ENCODE measurements at regions not wholly inside any gene's neighbourhood (a gene's known extent, or its start where the extent isn't known, plus 50 kb on each side); places are given as distances from the start of the nearest gene placed in this dataset.

GRCh38 chr4:89416960-89417359 lies 109.4 kb upstream of the GPRIN3 start:
- no peak for DNase-seq

- DNase-seq = no peak
Measured at GRCh38 chr4:89413518-89413917, 105.9 kb upstream of the GPRIN3 start.

- DNase-seq = no peak
Measured at GRCh38 chr4:89411539-89412309, 104.1 kb upstream of the GPRIN3 start.

- DNase-seq = no peak
Measured at GRCh38 chr4:89410687-89411086, 103.1 kb upstream of the GPRIN3 start.

DNA sequence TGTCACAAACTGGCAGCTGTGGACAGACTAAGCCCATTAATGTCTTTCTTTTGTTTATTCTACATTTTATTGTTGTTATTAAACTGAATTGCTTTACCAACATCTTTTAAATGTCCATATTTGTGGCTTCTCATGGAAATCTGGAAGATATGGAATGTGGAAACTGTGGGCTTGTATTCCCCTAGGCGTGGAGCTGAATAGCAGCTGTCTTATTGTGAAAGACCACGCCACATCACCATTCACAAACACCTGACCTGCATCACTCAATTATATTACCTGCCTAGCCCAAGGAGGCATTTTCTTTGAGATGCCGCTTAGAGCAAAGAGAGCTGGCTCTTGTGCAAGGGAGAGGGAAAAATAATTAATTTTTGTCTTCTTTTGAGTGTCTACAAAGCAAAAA lies 96.9 kb upstream of the GPRIN3 start:
- DNase-seq = no peak

DNA sequence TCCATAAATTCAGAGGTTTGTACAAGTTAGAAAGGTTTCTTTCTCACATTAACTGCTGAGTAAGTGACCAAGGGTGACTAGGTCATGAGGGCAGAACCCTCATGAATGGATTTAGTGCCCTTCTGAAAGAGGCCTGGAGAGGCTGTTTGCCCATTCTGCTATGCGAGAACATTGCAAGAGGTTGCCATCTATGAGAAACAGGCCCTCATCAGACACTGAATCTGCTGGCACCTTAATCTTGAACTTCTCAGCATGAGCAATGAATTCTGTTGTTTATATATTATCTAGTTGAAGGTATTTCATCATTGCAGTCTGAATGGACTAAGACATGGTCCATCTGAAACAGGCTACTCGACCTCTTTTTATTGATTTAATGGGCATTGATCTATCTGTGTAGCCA lies 96.2 kb upstream of the GPRIN3 start:
- no peak for DNase-seq

DNA sequence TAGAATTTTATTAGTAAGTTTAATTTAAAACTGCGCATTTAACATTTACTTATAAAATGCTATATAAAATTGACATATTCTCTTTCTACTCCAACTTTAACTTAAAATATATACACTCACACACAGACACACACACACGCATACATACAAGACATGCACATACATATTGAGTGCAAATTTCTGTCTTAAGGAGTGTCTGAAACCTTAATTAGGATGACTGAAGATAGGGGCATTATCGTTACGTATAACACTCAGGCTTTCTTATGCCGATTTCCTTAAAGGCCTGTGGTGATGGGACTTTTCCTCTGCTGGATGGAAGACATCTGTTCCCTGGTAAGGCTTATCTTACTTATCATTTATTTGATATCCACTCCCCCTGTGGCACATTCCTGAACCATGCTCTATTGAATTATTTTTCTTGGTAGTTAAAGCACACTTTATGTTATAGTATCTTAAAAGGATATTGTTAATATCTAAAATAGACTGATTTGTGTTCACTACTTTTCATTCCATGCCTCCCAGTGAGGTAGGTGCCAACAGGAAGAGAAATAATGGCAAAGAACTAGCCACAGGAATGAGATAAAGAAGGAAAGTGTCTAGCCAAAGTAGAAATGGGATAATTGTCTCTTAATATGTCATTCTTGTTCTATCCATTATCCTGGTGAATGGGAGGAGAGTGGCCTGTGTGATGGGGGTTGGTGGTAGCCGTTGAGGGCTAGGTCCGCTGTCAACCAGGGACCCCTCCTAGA lies 92.9 kb upstream of the GPRIN3 start:
- DNase-seq = no peak

- no peak for DNase-seq
Measured at GRCh38 chr4:89398644-89399043, 91.0 kb upstream of the GPRIN3 start.

DNA sequence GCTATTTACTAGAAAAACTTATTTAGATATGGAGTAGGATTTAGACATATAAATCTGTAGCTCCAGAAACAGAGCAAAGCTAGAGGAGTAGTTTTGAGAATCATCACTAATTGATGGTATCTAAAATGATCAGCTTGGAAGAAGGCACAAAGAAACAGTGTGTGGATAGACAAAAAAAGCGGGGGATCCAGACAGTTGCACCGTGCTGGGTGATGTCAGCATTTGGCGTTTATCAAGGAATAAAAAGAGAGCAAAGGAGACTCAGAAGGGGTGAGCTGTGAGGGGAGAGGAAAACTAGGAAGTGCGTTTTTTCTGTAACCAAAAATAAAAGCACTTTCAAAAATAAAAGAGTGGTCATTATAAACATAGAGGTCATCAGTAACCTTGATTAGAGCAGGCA lies 90.5 kb upstream of the GPRIN3 start:
- DNase-seq = no peak

DNA sequence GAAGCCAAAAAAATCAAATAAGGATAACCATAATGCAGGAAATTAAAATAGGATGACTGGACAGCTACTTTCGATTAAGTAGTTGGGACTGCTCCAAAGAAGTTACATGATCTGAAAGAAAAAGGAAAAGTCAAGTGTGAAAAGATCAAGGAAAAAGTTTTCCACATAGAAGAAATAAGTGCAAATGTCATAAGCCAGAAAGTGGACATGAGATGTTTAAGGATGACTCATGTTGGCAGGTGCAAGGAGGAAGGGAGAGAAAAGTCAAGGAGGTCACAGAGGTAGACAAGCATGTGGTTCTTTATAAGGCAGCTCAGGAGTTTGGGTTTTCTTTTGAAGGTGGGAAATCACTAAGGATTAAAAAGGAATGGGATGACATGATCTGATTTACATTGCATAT lies 89.8 kb upstream of the GPRIN3 start:
- DNase-seq = no peak

DNA sequence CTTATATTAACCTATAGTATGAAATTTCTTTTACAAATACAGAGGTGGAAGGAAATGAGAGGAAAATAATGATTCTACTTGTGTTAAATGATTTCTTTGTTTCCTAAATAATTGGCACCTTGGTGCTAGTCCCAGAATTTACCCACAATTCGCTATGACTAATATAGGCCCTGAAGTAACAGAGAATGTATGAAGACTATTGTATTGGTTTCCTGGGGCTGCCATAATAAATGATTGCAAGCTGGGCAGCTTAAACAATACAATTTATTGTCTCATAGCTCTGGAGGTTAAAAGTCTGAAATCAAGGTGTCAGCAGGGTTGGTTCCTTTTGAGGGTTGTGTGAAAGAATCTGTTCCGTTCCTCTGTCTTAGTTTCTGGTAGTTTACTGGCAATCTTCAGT lies 74.8 kb upstream of the GPRIN3 start:
- DNase-seq = no peak

DNA sequence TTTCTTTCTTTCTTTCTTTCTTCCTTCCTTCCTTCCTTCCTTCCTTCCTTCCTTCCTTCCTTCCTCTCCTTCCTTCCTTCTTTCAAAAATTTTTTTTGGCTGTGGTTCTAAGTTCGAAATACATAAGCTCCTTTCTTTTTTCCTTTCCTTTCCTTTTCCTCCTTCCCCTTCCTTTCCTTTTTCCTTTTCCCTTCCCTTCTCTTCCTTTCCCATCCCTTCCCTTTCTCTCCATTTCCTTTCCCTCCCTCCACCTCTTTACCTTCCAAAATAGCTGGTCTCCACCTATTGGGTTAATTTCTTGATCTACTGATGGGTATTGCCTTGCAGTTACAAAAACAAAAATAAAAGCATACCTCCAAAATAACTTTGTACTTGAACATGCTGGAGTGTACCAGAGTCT lies 73.4 kb upstream of the GPRIN3 start:
- no peak for DNase-seq

- DNase-seq = no peak
Measured at GRCh38 chr4:89379511-89380044, 72.0 kb upstream of the GPRIN3 start.

DNA sequence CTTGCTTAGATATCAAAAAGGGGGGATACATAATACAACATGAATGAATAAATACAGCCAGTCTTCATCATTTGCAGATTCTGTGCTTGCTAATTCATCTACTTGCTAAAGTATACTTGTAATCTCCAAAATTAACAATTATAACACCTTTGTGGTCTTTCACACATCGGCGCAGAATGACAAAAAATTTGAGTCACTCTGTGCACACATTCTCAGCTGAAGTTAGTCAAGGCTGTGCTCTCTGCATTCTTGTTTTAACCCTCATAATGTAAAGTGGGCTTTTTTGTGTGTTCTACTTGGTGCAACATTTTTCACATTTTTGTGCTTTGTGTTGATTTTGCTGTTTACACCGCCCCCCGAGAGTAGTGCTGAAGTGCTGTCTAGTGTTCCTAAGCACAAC lies 65.8 kb upstream of the GPRIN3 start:
- DNase-seq = no peak

DNA sequence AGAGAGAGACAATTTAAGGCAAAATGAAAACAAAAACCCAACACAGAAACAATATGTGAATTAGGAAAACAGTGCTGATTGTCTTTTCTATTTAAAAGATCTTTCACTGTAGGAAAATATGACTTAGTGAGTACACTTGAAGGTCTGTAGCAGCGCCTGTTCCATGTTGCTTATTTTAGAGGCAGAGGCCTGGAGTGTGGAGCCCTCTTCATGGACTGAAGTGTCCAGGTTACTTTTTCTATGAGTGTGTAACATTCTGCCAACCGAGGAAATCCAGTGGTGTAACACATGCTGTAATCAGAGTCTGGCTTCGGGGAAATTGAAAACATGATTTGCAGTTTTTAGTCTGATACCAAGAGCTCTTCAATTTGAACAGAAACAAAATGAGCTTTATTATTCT lies 64.0 kb upstream of the GPRIN3 start:
- DNase-seq = no peak

DNA sequence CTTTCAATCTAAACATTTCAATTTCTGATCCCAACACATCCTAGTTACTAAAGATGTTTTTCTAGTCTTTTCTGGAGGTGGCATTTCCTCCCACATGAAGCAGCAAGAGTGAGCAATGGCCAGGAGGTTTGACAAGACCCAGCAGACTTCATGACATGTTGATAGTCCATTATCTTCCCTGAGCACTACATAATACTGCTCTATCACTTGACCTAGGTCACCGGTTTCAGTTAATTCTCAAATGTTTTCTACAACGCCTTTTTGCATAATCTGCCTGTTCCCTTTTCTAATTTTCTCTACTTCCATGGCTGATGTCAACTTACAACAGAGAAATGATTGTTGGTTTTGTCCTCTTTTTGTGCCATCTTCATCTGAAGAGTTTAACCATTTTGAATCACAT lies 62.0 kb upstream of the GPRIN3 start:
- DNase-seq = no peak

DNA sequence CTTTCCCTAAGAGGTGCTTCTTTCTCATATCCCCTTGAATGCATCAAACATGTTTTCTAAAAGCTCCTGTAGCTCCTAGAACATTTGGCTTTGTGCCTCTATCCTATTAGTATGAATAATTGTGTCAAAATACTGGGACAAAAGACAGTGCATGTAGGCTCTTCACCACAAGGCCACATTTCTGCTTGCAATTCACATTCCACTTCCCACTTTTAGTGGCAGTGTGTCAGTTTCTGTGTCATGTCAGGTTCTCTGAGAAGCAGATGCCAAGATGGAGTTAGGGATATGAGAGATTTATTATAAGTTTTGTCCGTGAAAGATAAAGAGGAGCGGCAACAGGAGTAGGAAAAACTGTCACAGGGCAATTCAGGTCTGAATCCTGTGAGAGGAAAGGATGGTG lies 61.3 kb upstream of the GPRIN3 start:
- no peak for DNase-seq

- no peak for DNase-seq
Measured at GRCh38 chr4:89365776-89366175, 58.2 kb upstream of the GPRIN3 start.

- DNase-seq = no peak
Measured at GRCh38 chr4:89365375-89365774, 57.8 kb upstream of the GPRIN3 start.

- no peak for DNase-seq
Measured at GRCh38 chr4:89364541-89364940, 56.9 kb upstream of the GPRIN3 start.

DNA sequence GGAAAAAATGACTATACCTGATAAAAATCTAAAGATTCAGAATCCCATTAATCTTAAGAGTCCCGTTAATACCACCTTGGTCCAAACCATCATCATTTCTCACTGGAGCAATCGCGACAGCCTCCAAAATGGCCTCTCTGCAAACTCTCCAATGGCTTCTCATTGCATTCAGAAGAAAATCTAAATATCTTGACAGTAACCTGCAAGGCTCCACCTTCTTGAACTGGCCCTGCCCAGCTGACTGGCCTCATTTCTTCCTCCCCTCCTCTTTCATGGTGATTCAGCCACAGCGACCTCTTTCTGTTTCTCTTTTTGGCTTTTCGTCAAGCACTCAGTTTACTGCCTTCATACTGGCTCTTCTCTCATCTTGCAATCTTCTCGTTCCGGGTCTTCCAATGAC lies 56.2 kb upstream of the GPRIN3 start:
- DNase-seq = no peak

DNA sequence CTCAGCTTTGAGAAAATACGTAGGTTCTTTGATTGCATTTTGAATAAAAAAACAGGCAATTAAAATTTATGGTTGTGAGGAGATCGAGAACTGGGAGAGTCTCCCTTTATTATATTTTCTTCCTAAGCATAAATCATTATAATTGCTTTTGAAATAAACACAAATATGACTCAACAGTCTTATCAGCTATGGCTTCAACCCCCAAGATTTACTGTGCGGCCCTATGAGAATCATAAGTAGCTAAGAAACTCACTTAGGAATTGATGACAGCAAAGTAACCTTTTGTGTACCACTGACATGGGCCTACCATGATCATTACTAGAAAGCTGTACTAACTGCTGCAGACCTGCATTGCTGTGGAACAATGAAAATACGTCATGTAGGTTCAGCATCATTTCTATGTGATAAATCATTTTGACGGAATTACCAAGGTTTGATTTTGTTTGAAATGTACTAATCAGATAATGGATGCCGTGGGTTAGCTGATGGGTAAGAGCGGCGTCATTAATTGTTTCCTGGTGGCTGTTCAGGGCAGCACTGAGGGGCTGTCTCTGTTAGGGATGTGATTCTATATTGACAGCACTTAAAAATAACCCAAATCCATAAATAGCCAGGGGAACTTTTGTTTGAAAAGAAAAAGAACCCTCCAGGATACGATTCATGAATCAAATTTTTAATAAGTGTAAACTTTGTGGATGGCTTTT lies 51.5 kb upstream of the GPRIN3 start:
- no peak for DNase-seq

DNA sequence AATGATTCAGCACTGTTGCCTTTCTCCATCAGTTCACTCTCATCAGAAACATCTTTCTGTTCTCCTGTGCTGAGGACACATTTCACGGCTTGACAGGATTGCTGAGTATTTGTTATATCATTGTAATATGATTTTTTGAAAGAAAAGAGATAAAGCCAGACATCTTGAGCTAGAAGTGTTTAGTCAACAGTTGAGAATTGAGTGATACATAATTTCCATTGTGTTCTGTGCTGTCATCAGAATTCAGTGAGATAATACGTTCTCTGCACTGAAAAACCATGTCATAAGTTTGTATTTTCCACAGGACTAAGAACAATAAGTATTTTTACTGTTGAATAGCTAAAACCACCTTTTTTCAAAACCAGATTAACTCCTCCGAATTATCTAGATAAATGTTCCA lies 50.2 kb upstream of the GPRIN3 start:
- no peak for DNase-seq

All from right forelimb (tissue), 1 donor.